ENCODE measurements at regions not wholly inside any gene's neighbourhood (a gene's known extent, or its start where the extent isn't known, plus 50 kb on each side); places are given as distances from the start of the nearest gene placed in this dataset.
"Not testable (repeated sequence)": the region's sequence is repeated elsewhere in the genome, so short reads cannot be mapped to it uniquely, and the experiment has no call there.

DNA sequence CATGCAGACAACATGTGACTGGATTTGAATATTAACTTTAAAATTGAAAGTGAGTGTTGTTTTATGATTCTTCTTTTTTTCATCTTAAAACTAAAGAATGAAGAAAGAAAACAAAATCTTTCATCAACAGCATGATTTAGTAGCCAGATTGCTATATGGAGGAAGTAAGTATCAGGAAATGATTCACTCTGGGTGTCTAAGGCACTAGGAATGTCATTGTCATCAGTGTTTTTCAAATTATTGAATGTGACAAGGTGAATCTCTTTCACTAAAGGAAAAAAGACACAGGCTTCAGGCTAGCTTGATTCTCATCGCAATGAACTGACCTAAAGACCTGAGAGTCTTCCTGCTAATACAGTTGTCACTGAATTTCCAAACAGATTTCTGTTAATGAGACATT, 430.1 kb downstream of the FBXO15 start:
- DNase-seq, result no peak

DNA sequence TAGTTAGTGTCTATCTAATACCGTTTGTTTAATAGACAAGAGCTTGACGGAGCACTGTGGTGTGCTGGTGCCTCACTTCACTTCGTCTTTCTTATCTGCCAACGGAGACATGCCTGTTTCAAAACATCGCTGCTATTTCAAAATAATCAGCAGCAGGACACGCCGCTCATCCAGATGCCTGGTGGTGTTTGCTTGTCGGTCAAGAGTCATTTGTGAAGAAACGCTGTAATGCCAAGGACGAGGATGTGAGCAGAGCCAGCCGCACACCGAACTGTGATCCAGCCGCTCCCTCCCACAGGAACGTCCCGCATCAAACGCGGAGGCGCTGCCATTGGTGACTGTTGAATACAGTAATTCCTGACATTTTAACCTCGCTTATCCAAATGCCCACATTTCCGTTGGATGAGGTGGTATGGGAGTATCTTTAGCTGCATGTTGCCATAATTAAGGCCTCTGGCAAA, 432.4 kb downstream of the FBXO15 start:
- DNase-seq, result no peak

DNA sequence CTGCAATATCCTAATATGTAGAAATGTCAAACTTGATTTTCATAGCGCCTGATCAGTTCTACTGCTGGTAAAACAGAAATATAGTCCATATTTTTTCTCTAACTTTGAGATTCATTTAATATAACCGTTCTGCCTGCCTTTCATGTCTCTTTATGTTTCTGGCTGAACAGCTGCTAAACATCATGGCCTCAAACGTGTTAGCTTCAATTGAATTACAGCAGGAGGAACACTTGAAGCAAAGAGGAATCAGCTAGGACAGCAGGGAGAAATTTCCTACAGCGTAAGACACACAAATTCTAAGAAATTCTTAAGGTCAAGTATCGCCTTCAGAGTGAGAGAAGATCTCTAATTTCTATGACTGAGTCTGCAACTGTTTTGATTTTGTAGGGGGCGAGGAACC, 433.2 kb downstream of the FBXO15 start:
- DNase-seq, result no peak

DNA sequence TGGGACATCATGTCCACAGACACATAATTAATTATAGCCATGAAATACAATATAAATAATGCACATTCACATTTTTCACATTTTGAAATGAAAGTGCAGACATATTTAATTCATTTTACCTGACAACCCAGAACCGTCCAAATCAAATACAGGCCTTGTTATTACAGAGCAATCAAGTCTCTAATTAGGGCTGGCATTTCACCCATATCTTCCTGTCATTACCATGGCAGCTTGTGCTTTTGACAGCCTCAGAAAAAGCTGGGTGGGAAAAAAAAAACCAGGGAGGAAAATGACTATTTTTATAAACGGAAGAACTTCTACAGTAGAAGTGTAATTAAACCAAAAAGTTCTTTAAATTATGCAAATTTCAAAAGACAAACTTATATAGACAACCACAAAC, 436.4 kb downstream of the FBXO15 start:
- DNase-seq, result no peak

DNA sequence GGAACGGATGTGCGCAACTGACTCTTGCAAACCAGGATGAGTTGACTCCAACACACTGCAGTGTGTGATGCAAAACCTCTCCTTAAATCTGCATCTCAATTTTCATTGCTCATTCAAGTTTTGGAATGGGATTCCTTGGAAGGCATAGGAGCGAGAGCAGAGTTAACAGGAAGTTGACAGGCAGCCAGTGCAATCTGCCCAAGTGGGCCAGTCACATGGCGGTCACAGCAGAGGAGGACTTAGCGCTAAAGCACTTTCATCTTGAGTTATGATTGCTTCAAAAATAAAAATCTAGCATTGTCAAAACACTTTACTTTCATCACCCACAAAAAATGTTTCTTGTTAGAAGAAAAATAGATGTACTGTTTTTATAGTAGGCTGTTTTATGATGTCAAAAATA, 439.0 kb downstream of the FBXO15 start:
- DNase-seq, result no peak

DNA sequence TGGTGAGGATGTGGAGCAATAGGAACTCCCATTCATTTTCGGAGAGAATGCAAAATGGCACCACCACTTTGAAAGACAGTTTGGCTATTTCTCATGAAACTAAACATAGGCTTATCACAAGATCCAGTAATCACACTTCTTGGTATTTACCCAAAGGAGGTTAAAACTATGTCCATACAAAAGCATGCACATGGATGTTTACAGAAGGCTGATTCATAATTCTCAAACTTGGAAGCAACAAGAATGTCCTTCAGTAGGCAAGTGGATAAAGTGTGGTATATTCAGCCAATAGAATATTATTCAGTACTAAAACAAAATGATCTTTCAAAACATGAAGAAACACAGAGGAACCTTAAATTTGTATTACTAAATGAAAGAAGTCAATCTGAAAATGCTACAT, 440.6 kb downstream of the FBXO15 start:
- DNase-seq, result no peak

DNA sequence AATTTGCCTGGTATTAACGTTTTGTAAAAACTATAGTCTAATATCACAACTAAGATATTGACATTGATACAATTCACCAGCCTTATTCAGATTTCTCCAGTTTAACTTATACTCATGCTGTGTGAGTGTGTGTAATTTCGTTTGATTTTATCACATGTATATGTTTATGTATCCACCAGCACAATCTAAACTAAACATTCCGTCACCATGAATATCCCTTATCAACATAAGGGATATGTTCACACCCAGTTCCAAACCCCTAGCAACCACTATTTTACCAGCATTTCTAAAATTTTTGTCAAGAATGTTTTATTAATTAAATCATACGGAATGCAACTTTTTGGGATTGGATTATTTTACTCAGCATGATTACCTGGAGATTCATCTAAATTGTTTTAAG, 450.3 kb downstream of the FBXO15 start:
- no peak for DNase-seq

DNA sequence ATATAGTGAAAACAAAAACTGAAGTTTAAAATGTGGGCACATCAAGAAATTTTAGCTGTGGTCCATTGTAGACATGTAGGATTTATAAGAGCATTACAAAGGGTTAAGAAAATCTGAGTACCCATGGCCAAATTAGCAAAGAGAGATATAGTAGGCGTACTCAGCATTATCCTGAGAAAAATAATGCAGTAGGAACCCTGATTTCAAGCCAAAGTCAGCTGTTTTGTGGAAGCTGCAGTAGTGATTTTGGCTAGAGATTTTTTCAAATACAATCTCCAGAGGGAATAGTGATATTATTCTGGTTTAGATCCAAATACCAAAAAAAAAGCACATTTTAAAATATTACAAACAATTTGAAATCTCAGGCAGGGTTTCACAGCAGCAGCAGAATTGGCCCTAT, 450.9 kb downstream of the FBXO15 start:
- no peak for DNase-seq

DNA sequence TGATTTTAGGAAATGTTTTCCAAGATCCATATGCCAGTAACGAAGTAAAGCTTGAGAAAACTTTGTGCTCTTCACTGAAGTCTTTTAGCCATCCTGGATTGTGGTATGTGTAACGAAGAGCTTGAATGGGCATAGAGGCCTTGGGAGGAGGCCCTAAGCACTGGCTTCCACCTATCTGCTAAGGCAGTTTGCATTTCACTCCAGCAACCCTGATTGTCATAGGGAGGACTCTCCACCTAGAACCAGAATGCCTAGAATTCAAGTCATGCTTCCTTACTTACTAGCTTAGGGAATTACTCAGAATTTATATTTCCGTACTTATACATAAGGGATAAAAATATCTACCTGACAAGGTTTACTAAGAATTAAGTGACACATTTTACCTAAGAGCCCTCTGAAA, 451.5 kb downstream of the FBXO15 start:
- no peak for DNase-seq

DNA sequence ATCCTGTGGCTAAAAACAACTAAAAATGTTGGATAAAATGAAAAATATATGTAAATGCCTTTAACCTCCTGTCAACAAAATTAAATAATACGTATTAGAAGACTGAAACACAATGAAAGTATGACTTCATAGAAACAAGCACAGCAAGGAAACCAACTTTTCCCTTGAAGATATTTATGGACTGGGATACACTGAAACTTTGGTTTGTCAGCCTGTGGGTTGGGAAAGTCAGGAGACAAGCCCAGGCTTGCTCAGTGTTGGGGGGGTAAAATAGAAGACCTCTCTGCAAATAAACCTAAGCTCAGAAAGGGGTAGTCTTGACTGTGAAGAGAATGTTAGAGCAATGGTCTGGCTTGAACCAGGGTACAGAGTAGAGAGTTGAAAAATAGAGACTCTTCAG, 454.5 kb downstream of the FBXO15 start:
- no peak for DNase-seq

DNA sequence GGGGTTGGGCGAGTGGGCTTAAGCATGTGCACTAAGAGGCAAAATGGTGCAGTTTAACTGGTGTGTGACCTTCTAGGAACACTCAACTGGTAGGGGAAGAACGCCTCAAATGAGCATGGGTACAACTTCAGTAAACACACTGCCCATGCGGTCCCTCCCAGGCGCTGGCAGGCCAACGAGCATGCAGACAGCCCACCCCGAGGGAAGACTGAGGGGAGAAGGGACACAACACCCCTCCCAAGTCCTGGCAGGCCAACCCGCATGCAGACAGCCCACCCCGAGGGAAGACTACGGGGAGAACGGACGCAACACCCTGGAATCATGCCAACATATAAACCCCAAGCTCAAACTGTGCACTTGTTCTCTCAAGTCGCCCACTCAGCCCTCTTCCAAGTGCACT, 456.0 kb downstream of the FBXO15 start:
- DNase-seq, result no peak

DNA sequence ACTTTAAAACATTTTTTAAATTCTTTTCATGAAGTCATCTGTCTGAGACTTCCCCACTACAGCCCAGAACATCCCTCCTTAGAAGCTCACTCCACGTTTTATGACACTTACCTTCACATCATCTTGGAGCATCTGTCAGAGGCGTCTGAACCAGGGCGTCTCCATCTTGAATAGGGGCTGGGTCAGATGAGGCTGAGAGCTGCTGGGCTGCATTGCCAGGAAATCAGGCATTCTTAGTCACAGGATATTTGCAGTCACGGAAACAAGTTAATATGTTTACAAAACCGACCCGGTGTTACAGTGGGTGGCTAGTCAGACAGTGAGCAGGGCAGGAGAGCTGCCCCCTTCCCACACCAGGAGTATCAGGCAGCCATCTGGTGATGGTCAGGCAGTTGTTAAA, 456.5 kb downstream of the FBXO15 start:
- no peak for DNase-seq

DNA sequence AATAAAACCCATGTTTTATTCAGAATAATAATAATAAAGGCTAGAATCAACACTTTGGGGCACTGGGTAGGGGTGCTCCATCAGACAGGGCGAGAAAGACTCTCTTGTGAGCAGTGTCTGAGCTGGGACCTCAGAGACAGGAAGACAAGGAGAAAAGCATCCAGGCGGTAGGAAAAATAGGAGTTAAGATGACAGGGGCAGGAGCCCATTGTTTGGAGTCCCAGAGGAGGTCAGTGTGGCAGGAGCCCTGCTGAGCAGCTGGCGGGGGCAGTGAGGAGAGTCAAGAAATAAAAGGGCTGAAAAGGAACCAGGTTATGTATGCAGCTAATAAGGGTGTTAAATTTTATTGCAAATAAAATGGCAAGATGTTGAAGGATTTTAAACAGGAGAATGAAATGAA, 457.4 kb downstream of the FBXO15 start:
- no peak for DNase-seq

DNA sequence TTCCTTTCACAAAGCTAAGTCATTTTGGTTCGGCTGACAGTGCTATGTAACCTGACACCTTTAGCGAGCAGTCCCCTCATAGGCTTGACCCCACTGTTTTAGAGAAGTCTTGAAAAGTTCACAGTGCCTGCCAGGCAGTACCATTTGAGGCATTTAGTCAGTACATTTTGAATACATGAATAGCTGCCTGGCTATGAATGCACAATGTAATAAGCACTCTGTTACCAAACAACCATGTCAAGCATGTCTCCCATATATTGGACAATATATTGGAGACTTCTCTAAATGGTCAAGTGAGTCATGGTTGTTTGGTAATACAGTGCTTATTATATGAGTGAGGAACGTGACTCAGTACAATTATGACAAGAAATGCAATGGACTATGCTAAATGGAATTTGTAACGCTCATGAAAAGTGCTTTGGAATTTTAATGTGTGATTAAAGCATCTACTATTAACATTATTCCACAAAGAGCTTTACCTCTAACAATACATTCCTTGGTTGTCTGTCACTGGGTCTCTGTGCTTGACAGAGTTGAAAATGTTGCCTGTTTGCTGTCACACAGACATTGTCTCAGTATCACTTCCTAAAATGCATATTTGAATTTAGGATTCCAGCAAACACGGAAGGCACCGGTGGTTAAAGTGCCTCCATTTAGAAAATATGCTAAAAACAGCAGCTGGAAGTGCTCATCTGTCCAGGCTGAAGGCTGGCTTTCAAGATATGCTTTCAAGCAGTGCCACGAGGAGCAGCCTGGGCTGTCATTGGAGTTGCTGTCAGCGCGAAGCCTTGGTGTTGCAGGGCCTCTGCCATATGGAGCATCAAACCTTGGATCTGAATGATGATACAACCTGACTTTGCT, 458.6 kb downstream of the FBXO15 start:
- DNase-seq, result no peak

DNA sequence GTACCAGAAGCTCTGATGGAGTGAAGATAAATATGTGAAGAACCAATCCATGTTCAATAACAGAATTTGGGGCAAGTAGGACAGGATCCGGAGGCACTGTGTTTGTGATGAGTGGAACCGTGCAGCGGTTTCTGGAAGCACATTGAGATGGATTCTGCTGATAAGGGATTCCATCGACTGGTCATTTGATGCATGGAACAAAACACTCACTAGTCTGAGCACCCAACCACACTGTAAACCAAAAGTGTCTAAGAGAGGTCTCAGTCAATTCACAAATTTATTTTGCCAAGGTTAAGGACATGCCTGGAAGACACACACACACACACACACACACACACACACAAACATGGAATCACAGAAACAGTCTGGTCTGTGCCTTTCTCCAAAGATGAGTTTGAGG, 459.5 kb downstream of the FBXO15 start:
- no peak for DNase-seq

DNA sequence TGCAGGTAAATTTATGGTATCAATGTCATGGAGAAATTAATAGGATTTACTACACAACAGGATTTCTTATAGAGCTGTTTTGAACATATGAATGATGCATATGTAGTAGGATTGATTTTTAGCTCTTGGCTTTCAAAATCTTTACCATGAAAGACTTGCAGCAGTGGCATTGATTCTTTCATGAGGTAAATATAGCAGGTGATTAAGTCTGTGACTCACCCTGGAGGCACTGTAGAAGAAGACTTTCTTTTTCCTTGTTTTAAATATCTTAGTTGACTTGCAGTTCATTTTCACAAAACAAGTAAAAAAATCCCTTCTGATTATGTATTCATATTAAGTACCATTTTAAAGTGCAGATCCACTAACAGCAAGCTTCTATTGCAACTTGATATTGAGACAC, 463.0 kb downstream of the FBXO15 start:
- no peak for DNase-seq

DNA sequence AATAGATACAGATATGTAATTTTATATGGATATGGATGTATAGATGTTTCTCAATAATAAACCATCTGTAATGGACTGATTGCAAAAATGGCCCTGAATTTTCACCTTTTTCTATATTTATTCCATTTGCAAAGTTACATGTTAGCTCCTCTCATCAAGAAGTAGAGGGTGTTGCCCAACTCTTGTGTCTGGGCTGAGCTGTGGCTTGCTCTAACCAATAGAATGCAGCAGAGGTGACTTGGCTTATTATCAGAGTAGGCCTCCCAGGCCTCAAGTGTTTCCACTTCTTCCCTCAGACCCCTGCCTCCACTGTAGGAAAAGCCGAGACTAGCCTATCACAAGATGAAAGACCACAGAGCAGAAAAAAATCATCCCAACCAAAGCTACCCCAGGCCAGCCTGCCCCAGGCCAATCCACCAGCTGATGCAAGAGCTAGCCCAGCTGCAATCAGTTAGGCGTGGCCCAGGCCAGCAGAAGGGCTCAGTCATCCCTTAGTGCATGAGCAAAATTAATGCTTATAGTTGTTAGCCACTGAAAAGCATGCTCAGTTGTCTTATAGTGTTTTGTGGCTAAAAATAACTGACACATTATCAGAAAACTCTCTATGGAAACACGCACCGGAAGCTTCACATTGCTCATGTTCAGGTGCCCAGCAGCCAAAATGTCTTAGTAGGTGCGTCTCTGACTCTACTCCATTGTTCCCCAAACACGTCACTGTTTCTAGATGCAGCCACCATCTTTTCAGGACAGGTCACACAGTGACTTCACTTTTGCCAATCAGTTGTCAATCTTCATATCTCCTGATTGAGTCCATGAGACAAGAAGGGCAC, 464.0 kb downstream of the FBXO15 start:
- no peak for DNase-seq

DNA sequence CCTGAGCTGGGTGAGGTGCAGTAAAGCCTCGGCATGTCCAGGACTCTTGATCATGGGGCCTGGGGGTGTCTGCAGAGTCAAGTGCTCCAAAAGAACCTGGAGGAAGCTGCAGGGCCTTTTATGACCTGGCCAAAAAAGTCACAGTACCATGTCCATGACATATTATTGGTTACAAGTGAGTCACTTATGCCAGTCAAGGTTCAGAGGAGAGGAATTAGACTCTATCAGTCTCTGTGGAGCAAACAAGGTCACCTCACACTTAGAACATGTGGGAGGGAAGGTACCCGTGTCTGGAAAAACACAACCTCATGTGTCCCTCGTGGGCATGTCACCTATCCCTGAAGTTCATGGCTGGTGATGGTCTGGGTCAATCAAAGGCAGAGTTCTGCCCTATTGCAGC, 465.7 kb downstream of the FBXO15 start:
- DNase-seq, result no peak

DNA sequence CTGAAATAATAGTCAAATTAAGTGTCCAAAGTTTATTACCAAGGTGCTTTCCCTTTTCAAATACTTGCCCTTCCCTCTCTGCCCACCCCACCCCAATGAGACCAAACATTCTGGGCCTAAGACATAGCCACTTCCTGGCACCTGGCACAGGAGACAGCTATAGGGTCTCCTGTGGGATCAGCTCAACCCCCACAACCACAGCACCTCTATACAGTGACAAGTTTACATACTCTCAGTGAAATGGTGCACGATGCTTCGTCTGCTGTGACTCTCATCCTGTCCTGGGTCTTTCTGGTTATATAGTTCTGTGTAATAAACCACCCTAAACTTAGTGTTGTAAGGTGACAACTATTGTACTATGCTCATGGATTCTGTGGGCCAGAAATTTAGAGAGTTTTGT, 466.2 kb downstream of the FBXO15 start:
- DNase-seq, result no peak

DNA sequence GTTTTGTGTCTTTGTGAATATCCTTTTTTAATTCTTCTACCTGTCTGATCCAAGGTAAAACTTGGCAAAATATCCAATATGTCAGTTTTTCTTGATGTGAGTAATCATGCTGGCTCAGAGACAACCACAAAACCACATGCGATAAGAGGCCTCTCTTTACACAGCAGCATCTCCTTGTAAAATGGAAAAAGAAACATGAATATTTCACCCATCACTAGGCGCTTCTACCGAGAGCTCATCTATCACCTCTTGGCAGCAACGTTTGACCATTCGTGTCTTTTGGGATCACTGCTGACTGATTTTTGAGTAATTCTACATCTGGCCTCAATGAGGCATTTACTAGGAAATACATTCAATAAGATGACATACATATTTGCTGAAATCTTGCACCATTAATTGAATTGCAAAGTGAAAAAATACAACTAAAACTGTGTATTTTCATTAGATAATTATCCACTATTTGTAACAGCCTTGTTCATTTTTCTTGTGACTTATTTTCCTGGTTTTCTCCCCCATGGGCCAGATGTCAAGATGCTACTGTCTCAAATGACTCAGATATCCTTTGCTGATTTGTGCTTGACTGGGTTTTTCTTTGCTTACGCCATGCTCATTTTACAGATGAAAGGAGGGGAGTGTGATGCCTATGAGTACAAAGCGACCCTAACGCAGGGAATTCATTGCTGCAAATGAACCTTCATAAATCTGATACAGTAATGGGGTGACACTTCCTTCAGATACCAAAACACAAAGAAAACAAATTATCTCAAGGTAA, 467.5 kb downstream of the FBXO15 start:
- DNase-seq, result no peak

DNA sequence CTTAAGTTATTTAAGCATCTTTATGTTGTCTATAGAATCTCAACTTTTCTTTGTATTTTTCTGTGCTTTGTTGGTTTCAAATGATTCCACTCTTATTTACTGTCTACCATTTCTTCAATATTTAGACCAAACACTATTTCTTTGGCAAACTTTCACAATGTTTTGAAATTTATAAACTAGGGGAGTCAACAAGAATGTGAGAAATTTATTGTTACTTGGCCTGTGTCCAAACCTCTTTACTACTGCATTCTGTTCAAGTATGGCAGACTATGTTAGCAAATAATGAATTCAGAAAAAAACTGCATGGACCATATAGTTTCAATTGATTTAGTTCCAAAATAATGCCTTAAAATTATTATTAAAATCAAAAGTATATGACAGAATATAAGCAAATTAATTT, 470.2 kb downstream of the FBXO15 start:
- no peak for DNase-seq

DNA sequence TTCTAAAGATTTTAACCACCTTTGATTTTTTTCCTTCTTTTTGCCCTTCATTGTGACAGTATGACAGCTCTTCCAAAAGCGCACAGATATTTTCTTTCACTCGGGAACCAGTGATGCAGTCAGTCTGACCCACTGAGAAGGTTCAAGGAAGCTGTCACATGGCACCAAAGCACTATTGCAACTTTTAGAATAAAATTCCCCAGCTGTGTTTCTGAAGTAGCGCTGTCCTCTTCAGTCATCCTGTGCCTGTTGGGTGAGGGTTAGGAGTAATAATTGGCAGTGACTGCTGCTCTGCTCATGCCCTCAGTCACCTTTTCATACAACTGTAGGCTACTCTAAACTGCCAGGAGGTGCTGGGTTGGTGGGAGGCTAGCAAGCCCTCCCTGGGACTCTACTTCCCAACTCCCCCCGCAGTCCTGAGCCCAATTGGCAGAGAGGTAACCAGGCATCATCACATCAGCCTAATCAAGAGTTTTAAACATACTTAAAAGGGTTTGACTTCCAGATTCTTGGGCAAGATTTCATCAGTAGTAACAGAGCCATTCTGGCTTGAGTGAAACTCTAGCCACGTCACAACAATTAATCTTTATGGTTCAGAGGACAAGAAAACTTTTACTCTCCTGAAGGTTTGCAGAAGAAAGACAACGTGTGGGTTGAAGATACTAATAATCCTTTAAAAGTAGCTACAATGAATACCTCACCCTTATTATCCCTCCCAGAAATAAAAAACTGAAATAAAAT, 473.3 kb downstream of the FBXO15 start:
- DNase-seq, result no peak

DNA sequence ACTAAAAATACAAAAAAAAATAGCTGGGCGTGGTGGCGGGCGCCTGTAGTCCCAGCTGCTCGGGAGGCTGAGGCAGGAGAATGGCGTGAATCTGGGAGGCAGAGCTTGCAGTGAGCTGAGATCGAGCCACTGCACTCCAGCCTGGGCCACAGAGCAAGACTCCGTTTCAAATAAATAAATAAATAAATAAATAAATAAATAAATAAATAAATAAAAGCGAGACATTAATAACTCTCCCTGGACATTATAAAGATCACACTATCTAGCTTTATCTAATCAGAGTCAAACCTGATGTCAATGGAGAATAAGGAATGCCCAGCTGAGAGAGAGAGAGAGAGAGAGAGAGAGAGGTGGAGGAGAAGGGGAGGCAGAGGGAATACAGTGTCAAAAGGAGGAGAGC, 476.2 kb downstream of the FBXO15 start:
- not testable (repeated sequence) for DNase-seq

Measured in NCI-H2171 (cell line).